Gastrocnemius medialis (tissue), 4 donors: ENCODE measurements at regions not wholly inside any gene's neighbourhood (a gene's known extent, or its start where the extent isn't known, plus 50 kb on each side); places are given as distances from the start of the nearest gene placed in this dataset.

ENCODE experiments used
- POLR2A ChIP-seq, 2 donors: fragments of 450-650 bp; IDR thresholded peaks; one replicate each; pipeline ENCODE4 v1.6.1; 2017; ENCODE audit warnings: antibody characterized with exemption in 2 of 2, mild to moderate bottlenecking in 2 of 2, moderate library complexity in 2 of 2
- TF ChIP-seq, protein P1 (sequence below), 5 experiments: fragments of 450-650 bp in 3 of 5; fragments of 200-600 bp in 2 of 5; sonication (generic) in 2 of 5; IDR thresholded peaks in 4 of 5; conservative IDR thresholded peaks in 1 of 5; 1 replicate in 4 of 5; 2 replicates in 1 of 5; pipeline ENCODE4 v1.5.1; 2016 to 2019; ENCODE audit warnings: antibody characterized with exemption in 5 of 5, mild to moderate bottlenecking in 3 of 5, moderate library complexity in 3 of 5

DNA sequence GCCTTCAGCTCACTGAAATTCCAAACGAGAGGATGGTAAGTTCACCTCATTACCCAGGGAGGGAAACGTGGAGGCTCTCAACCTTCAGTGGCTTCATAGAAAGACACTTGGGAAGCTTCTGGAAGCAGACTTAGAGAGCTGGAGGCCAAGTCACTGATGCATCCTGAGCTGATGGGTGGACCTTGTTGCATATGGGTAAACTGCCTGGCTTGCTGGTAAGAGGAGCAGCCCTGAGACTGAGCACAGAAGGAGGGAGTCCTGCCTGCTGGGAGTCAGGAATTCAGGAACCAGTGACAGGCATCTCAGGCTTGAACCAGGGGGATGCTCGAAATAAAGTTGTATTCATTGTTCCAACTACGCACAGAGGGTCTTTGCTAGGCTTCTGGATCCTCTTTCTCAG lies 66.5 kb upstream of the NPAS2 start:
- TF ChIP-seq, protein P1, sequence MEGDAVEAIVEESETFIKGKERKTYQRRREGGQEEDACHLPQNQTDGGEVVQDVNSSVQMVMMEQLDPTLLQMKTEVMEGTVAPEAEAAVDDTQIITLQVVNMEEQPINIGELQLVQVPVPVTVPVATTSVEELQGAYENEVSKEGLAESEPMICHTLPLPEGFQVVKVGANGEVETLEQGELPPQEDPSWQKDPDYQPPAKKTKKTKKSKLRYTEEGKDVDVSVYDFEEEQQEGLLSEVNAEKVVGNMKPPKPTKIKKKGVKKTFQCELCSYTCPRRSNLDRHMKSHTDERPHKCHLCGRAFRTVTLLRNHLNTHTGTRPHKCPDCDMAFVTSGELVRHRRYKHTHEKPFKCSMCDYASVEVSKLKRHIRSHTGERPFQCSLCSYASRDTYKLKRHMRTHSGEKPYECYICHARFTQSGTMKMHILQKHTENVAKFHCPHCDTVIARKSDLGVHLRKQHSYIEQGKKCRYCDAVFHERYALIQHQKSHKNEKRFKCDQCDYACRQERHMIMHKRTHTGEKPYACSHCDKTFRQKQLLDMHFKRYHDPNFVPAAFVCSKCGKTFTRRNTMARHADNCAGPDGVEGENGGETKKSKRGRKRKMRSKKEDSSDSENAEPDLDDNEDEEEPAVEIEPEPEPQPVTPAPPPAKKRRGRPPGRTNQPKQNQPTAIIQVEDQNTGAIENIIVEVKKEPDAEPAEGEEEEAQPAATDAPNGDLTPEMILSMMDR (IDR thresholded peaks at IDR 0.05 in 4 of 5, conservative IDR thresholded peaks at IDR 0.05 in 1 of 5), result no peak
- TF ChIP-seq POLR2A (IDR thresholded peaks at IDR 0.05), result no peak
